DOHH2 (cell line): ENCODE measurements at regions not wholly inside any gene's neighbourhood (a gene's known extent, or its start where the extent isn't known, plus 50 kb on each side); places are given as distances from the start of the nearest gene placed in this dataset.
"Not testable (repeated sequence)": the region's sequence is repeated elsewhere in the genome, so short reads cannot be mapped to it uniquely, and the experiment has no call there.

Experiments
- H3F3A ChIP-seq: fragments of 200-600 bp; sonication (generic), shearing (Covaris generic); 2 replicates; pipeline ENCODE4 v1.6.0; 2016; ENCODE audit warnings: antibody characterized with exemption, mild to moderate bottlenecking; ENCODE audit not compliant: control insufficient read depth, insufficient read depth
- H3K27ac ChIP-seq: fragments of 200-600 bp; sonication (generic); 2 replicates; pipeline ENCODE4 v1.5.1; 2014; ENCODE audit warnings: low read depth, mild to moderate bottlenecking, low read length, moderate library complexity
- H3K27me3 ChIP-seq: fragments of 200-600 bp; sonication (generic); 2 replicates; pipeline ENCODE4 v1.6.1; 2014; ENCODE audit warnings: mild to moderate bottlenecking, low read length, mixed read lengths; ENCODE audit not compliant: control insufficient read depth
- H3K36me3 ChIP-seq: fragments of 200-600 bp; sonication (generic); 2 replicates; pipeline ENCODE4 v1.6.1; 2014; ENCODE audit warnings: mild to moderate bottlenecking, low read length, moderate library complexity, mixed read lengths; ENCODE audit not compliant: control insufficient read depth
- H3K4me1 ChIP-seq: fragments of 200-600 bp; sonication (generic); 2 replicates; pipeline ENCODE4 v1.6.1; 2014; ENCODE audit warnings: mild to moderate bottlenecking, low read length, mixed read lengths; ENCODE audit not compliant: control insufficient read depth
- H3K4me2 ChIP-seq: fragments of 200-600 bp; sonication (generic); 2 replicates; pipeline ENCODE4 v1.6.0; 2014; ENCODE audit warnings: mild to moderate bottlenecking, low read length, moderate library complexity
- H3K4me3 ChIP-seq: fragments of 200-600 bp; sonication (generic); 2 replicates; pipeline ENCODE4 v1.5.1; 2014; ENCODE audit warnings: mild to moderate bottlenecking, low read length, mixed read lengths
- H3K79me2 ChIP-seq: fragments of 200-600 bp; sonication (generic); 2 replicates; pipeline ENCODE4 v1.6.1; 2014; ENCODE audit warnings: mild to moderate bottlenecking, low read length, mixed read lengths; ENCODE audit not compliant: control insufficient read depth
- H3K9me2 ChIP-seq: fragments of 200-600 bp; sonication (generic); replicated peaks from 2 replicates; pipeline ENCODE4 v1.6.1; 2014; ENCODE audit warnings: mild to moderate bottlenecking, low read length, mixed read lengths; ENCODE audit not compliant: control insufficient read depth
- H3K9me3 ChIP-seq: fragments of 200-600 bp; sonication (generic); 2 replicates; pipeline ENCODE4 v1.6.1; 2014; ENCODE audit warnings: antibody characterized with exemption, low read length, mixed read lengths; ENCODE audit not compliant: control insufficient read depth, insufficient read depth
- H4K20me1 ChIP-seq: fragments of 200-600 bp; sonication (generic); 2 replicates; pipeline ENCODE4 v1.6.0; 2014; ENCODE audit warnings: low read depth, mild to moderate bottlenecking, antibody characterized with exemption, low read length, moderate library complexity; ENCODE audit not compliant: control insufficient read depth, insufficient read depth
- CTCF ChIP-seq: fragments of 200-600 bp; sonication (generic); IDR thresholded peaks from one replicate; pipeline ENCODE4 v1.5.1; 2014; ENCODE audit warnings: antibody characterized with exemption, mild to moderate bottlenecking, low read depth, low read length; ENCODE audit not compliant: poor library complexity, severe bottlenecking
- EZH2phosphoT487 ChIP-seq: fragments of 200-600 bp; sonication (generic); IDR thresholded peaks from 2 replicates; pipeline ENCODE4 v1.6.1; 2017; ENCODE audit warnings: borderline replicate concordance, mild to moderate bottlenecking, antibody characterized with exemption, low read length, moderate library complexity, mixed read lengths

GRCh38 chr4:33948921-33949320, 2295.4 kb downstream of the ARAP2 start:
- Histone ChIP-seq H3K27ac (no peak overlapping the region), H3K4me1 (no peaks in the 10 kb centered on the region), H3K79me2 (no peaks in the 10 kb centered on the region), H3K4me3 (no peak overlapping the region), H4K20me1 (no peaks in the 10 kb centered on the region), H3K9me2 (no peaks in the 10 kb centered on the region), H3K4me2 (no peak overlapping the region), H3K36me3 (no peaks in the 10 kb centered on the region), H3F3A (no peaks in the 10 kb centered on the region), H3K9me3 (no peaks in the 10 kb centered on the region), H3K27me3 (no peaks in the 10 kb centered on the region)
- no peak for TF ChIP-seq EZH2phosphoT487
- no peak for TF ChIP-seq CTCF

DNA sequence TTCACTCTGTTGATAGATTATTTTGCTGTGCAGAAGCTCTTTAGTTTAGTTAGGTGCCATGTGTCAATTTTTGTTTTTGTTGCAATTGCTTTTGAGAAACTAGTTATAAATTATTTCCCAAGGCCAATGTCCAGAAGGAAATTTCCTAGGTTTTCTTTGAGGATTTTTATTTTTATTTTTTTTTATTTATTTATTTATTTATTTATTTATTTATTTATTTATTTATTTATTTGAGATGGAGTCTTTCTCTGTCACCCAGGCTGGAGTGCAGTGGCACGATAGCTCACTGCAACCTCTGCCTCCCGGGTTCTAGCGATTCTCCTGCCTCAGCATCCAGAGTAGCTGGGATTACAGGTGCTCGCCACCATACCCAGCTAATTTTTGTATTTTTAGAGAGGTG, 2290.5 kb downstream of the ARAP2 start:
- H3K27ac ChIP-seq, H3K4me3 ChIP-seq, H3F3A ChIP-seq, H4K20me1 ChIP-seq, H3K27me3 ChIP-seq, H3K4me1 ChIP-seq, H3K9me2 ChIP-seq, H3K4me2 ChIP-seq, H3K79me2 ChIP-seq, H3K9me3 ChIP-seq, H3K36me3 ChIP-seq: not testable (repeated sequence)

GRCh38 chr4:33954759-33955158, 2289.6 kb downstream of the ARAP2 start:
- Histone ChIP-seq H4K20me1 (no peaks in the 10 kb centered on the region), H3F3A (no peaks in the 10 kb centered on the region), H3K27ac (no peak overlapping the region), H3K79me2 (no peaks in the 10 kb centered on the region), H3K36me3 (no peaks in the 10 kb centered on the region), H3K9me3 (no peaks in the 10 kb centered on the region), H3K4me2 (no peak overlapping the region), H3K9me2 (no peaks in the 10 kb centered on the region), H3K27me3 (no peaks in the 10 kb centered on the region), H3K4me1 (no peaks in the 10 kb centered on the region), H3K4me3 (no peak overlapping the region)
- no peak for TF ChIP-seq CTCF
- TF ChIP-seq EZH2phosphoT487, result no peak

GRCh38 chr4:33959519-33959918, 2284.8 kb downstream of the ARAP2 start:
- TF ChIP-seq EZH2phosphoT487 (no peak), CTCF (no peak)
- H3K36me3 ChIP-seq, result no peaks in the 10 kb centered on the region
- no peaks in the 10 kb centered on the region for H3K9me3 ChIP-seq
- no peaks in the 10 kb centered on the region for H3K79me2 ChIP-seq
- H3K27ac ChIP-seq, result no peak overlapping the region
- H3K9me2 ChIP-seq, result no peaks in the 10 kb centered on the region
- H3K4me1 ChIP-seq, result no peaks in the 10 kb centered on the region
- no peaks in the 10 kb centered on the region for H3F3A ChIP-seq
- no peak overlapping the region for H3K4me3 ChIP-seq
- no peaks in the 10 kb centered on the region for H4K20me1 ChIP-seq
- H3K27me3 ChIP-seq, result no peaks in the 10 kb centered on the region
- H3K4me2 ChIP-seq, result no peak overlapping the region
